TTC549 (cell line): ENCODE measurements at regions not wholly inside any gene's neighbourhood (a gene's known extent, or its start where the extent isn't known, plus 50 kb on each side); places are given as distances from the start of the nearest gene placed in this dataset.

Experiments used
- FAIRE-seq: peaks from 2 replicates; lab custom pipeline; 2012; peaks lifted over from hg19 to GRCh38; lab: Jason Lieb, UNC

DNA sequence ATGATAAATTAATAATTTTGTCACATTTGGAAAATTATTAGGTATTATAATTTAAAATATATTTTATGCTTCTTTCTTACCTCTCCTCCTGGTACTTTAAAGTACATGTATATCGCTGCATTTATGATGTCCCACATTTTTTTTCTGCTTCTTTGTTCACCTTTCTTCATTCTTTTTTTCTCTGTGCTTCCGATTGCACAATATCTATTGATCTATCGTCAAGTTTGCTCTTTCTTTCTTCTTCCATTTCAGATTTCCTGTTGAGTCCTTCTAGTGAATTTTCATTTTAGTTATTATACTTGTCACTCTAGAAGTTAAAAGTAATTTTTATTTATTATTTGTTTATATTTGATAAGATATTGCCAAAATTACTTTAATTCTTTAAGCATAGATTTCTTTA lies 441.0 kb upstream of the HS3ST5 start:
- FAIRE-seq = no peak

DNA sequence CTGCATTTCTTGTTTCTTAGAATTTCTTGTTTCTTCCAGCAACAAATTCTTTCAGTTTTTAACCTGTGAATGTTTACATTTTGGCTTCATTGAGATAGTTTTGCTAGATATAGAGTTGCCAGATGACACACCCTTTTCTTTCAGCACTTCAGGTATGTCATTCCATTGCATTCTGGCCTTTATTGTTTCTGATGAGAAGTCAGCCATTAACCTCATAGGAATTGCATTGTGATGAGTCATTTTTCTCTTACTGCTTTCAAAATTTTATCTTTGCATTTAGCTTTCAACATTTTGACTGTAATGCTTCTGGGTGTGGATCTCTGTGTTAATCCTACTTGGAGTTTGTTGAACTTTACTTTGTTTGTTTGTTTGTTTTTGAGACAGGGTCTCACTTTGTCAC lies 440.3 kb upstream of the HS3ST5 start:
- no peak for FAIRE-seq

DNA sequence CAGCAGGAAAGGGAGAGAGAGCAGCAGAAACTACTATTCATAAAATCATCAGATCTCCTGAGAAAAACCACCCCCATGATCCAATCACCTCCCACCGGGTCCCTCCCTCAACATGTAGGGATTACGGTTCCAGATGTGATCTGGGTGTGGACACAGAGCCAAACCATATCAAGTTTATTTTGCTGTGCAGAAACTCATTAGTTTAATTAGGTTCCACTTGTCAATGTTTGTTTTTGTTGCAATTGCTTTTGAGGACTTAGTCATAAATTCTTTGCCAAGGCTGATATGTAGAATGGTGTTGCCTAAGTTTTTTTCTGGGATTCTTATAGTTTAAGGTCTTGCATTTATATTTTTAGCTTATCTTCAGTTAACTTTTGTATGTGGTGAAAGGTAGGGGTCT lies 422.0 kb upstream of the HS3ST5 start:
- FAIRE-seq = no peak

DNA sequence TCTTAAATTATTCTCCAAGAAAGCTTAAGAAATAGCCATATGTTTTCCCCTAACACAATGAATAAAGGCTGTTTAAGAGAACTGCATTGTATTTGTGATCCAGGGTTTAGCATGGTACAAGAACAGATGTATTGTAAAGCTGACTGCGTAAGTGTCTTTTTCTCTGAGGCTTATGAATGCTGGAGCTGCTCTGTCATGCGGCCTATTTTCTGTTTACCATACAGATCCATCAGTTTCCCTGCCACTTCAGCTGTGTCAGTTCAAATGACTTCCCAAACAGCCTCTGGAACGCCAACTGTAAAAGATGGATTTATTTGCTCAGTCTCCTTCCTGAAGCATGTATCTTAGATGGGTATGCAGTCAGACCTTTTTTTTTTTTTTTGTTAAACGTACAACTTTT lies 419.3 kb upstream of the HS3ST5 start:
- FAIRE-seq = no peak

DNA sequence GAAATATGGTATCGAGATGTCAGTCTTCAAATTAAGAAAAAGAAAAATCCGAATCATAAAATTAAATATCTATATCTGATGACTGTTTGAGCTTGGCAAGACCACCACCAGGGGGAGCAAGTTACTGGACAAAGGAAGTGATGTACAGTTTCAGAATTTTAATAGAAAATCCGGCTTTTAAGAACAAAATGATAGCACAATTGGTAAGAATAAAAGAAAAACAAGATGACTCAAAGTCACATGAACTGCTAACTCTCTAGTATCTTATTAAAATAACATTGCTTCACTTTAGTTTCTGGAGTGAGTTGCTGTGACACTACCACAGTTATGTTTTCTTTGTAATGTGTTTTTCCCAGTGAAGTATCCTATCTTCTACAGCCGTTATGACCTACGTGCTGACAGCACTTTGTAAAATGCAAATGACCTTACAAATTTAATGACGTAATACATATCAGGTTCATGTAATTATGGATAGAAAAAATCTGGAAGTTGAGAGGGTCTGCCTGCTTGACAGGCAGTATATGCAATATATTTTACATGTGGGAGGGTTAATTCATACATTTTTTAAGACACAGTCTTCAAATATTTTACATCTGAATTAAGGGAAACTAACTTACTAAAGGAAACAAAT lies 405.3 kb upstream of the HS3ST5 start:
- FAIRE-seq = no peak

DNA sequence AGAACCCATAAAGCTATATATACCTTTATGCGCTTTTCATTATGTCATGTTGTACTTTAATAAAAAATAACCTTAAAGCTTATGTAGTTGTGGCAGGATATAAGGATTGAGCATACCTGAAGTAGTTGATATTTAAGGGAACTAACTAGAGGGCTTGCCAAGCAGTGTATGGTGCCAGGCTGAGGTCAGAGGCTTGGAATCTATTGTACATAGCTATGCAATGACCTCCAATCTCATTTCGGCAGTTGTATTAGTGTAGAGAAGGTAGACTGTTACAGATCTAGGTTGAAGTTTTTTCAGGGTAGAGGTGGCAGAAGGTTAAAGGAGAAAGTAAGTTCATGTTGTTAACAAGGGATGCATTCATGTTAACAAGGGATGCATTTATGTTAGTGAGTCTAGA lies 397.7 kb upstream of the HS3ST5 start:
- FAIRE-seq = no peak

DNA sequence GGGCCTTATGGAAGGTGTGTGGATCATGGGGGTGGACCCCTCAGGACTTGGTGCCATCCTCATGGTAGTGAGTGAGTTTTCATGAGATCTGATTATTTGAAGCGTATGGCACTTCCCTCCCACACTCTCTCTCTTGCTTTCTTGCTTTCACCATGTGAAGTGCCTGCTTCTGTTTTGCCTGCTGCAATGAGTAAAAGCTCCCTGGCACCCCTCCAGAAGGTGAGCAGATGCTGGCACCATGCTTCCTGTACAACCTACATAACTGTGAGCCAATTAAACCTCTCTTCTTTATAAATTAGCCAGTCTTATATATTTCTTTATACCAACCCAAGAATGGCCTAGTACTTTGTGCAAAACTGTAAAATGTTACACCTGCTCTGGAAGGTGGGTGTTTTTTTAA lies 396.8 kb upstream of the HS3ST5 start:
- FAIRE-seq = no peak

DNA sequence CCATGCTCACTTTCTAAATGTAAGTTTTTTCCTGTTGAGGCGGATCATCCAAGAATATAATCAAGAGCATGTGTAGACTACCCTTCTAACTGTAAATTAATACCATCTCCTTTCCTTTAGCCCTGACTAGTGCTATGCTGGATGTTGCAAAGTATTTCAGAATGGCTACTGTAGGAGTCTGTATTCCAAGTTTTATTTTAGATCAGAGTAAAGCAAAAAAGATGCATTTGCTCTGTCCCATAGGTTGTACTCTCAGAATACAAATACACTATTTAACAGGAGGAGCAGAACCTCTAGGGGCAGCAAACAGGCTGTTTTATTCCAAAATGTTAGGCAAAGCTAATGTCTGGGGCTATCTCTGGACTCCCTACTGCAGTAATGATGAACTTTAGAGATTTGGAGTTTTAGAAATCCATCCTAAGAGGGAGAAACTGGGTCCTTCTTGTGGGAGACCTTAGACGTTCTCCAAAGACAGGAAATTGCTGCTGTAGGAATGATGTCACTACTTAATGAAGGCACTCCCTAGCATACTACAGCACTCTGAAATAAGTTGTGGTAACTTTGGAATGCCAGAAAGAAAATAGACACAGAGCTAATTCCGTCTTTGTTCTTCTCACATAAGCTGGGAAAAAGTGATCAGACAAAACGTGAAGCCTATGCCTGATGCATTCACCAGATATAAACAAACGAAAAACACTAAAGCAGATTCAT lies 392.4 kb upstream of the HS3ST5 start:
- FAIRE-seq = no peak

DNA sequence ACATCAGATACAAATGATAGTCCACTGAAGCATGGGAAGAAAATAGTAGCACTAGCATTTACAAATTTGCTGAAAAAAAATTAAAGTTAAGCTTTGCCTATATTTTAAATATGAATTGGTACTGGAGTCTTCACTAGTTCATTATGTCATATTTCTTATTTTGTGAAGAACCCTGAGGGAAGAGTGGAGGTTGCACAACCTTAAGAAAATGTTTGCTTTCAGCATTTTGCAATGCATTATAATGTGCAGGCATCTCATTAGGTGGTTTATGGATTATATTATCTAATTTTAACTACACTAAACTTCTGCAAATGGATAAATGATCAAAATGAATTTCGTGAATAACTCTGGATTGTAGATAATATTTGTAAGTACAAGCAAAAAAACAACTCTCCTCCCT lies 390.8 kb upstream of the HS3ST5 start:
- FAIRE-seq = no peak

DNA sequence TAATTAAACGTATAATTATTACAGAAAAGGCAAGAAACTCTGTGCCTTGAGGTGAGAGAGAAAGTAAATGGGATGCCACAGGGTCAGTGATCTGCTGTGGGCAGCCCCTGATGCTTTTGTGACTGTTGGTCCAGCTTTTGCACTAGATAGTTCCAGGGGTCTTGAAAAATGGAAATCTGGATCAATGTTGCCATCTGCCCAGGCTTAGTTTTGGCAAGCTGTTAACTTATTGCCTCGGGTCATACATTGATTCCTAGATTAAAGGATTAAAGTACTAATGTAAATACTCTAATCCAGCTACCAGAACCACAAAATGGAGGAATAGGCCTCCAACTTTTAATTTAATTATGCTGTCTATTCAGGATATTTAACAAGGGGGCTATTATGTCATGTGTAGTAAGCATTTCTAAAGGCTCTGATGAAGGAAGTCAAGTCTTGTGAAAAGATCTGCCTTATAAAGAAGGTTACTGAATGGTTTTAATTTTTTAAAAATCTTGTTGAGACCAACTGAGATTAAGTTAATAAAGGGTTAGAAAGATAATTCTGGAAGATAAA lies 376.0 kb upstream of the HS3ST5 start:
- FAIRE-seq = no peak

DNA sequence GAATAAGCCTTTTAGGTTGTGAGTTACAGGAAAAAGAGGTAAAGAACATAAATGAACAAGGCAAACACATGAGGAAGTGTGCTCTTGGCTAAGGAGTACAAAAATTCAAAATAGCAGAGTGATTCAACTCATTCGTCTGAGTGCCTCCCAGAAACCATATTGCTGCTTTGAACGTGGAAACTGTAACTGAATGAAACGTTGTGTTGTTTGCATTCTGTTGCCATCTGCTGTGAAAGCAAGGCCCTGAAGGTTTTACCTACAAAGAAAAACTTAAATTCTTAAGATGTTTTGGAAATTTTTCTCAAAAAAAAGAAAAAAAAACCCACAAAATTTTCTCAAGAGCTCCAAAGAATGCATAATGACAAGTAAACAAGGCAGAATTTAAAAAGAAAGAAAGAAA lies 375.4 kb upstream of the HS3ST5 start:
- no peak for FAIRE-seq

DNA sequence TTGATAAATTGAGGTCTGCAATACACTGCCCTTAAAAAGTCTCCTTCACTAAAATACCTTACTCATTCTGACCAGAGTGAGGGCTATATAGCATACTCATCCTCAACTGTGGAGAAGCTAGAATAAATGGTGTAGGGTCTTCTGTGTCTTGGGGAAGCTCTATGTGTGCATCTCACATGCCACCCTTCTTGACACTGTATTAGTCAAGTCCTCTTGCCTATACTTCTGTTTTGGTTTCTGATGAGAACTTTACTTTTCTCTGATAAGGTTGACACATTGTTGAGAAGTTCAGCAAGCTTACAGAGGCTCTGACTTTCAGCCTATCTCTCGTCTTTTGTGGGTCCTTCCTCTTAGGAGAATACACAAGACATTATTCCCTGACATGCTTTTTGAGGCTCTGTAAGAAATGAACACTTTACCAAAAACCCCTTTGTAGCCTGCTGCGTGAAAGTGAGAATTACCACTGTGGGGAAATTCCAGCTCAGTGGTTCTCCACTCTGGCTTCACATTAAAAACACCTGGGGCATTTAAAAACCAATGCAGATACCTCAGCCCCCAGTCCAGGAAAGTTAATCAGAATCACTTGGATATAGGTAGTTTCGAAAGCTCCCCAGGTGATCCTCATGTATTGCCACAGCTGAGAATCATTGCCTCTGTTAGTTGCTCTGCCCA lies 372.1 kb upstream of the HS3ST5 start:
- no peak for FAIRE-seq

DNA sequence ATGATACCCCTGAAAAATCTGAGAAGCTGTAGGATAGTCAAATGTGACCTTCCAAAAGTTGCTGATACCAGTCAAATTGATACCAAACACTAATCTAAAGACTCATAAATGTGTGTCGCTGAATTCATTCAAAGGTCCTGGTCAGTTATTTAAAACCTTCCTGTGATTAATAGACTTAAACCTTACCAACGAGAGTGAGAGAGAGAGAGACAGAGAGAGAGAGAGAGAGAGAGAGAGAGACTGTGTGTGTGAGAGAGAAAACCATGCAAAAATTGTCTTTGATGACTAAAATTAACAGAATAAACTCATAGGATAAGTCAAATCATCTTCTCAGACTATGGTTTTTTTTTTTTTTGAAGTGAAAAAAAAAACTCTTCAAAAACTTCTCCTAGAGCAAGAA lies 370.9 kb upstream of the HS3ST5 start:
- FAIRE-seq = no peak

DNA sequence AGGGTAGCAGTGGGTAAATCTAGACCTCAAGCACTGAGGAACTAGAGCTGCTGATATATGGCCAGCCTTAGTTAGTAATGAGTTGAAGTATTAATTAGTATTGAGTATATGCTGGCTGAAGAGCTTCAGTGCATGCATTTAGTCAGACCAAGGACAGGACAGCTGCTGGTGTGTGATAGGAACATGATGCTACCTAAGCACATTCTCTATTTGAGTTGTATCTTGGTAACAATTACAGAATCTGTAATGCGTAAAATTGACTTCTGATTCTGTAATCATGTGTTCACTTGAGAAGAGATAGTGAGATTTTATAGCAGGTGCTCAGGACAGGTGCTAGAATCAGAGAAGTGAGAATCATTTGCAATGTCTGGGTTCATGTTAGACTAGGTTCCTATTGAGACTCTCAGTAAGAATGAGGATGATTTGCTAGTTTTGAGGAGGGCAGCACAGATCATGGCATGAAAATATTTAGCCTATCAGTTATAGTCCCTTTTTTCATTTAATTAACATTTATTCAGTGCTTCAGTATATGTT lies 369.4 kb upstream of the HS3ST5 start:
- no peak for FAIRE-seq

DNA sequence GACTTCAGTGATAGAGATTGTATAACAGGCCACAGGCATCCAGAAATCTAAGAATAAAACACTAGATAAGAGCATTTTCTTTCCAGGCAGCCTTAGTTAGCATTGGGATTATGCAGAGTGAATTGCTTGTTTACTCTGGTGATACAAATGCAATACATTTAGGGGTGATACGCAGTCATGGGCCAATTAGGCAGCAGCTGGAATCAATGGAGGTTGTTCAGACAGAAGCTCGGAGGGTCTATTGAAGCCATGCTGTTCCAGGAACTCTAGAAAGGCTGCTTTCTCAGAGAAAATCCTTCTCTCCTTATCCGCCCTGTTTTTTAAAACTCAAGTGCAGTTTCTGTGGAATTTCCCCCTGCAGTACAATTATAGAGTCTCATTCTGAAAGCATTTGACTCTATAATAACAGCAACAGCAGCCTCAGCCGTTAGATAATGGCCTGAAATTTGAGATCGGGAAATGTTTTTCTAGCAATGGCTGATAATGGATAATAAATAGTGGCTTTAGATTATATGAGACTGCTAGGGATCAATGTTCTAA lies 364.3 kb upstream of the HS3ST5 start:
- FAIRE-seq = no peak

DNA sequence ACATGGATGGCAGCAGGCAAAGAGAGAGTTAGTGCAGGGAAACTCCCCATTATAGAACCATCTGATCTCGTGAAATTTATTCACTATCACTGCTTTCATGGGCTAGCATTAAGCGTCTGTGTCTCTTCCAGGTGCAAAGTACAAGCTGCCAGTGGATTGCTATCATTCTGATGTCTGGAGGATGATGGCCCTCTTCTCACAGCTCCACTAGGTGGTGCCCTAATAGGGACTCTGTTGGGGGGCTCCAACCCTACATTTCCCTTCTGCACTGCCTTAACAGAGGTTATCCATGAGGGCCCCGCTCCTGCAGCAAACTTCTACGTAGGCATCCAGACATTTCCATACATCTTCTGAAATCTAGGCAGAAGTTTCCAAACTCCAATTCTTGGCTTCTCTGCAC lies 347.8 kb upstream of the HS3ST5 start:
- no peak for FAIRE-seq

DNA sequence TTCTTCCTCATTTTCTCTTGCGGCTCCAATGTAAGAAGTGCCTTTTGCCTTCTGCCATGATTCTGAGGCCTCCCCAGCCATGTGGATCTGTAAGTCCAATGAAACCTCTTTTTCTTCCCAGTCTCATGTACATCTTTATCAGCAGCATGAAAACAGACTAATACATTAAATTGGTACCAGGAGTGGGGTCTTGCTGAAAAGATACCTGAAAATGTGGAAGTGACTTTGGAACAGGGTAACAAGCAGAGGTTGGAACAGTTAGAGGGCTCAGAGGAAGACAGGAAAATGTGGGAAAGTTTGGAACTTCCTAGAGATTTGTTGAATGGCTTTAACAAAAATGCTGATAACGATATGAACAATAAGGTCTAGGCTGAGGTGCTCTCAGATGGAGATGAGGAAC lies 316.7 kb upstream of the HS3ST5 start:
- FAIRE-seq = no peak

DNA sequence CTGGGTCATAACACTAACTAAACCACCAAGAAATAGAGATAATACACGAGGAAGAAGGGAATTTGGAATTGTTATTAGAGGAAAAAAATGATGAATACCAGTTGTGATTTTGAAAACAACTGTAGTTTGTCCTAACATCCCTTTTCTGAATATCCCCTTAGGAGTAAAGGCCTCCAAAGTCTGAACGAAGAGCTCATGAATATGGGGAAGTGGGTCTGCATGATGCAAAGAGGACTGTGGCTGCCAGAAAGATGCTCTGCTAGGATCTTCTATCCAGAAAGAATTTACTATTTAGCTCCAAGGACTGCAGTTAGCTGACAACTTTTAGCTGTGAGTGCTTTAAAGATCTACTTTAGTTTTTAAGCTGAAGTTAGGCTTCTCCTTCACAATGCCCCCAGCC lies 308.8 kb upstream of the HS3ST5 start:
- no peak for FAIRE-seq

DNA sequence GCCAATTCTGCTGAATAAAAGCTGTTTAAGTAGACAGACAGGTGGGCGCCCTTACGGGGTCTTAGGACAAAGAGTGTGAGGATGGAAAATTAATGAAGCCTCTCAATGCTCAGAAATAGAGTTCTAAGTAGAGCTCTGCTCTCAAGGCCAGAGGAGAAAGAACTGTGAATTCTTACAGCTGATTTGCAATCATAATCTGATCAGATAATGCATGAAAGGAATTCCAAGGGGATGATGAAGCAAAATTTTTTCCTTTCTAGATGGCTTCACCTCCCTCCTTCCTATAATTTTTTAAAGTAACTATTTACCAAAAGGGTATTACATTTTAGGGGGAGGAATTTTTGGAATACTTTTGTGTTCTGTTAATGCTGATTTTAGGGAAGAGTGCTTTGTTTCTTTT lies 308.1 kb upstream of the HS3ST5 start:
- no peak for FAIRE-seq

DNA sequence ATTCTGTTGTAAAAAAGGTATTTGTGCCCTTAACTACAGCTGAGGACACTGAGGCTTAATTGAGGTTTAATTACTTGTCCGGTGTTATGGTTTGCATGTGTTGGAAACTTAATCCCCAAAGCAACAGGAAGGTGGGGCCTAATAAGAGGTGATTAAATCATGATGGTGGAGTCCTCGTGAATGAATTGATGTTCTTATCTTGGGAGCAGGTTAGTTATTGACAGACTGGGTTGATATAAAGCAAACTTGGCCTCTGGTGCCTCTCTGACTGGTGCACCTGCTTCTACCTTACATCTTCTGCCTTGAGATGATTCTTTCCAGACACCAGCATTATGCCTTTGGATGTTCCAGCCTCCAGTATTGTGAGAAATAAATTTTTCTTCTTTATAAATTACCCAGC lies 306.5 kb upstream of the HS3ST5 start:
- FAIRE-seq = no peak

DNA sequence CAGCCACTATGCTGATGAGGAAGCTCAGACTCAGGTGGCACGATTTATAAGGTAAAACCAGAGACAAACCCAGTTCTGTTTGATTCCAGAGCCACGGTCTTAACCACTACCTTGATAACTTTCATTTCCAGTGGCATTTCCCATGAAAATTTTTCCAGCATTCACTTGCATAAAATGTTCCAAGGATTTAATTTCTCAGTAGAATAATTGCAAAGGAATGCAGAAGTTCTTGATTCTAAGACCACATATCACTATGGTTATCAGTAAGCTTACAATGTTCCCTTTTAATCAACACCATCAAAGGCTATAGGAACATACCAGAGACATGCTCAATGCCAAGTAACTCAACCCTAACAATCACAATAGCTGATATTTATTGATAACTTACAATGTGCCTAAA lies 306.0 kb upstream of the HS3ST5 start:
- no peak for FAIRE-seq

DNA sequence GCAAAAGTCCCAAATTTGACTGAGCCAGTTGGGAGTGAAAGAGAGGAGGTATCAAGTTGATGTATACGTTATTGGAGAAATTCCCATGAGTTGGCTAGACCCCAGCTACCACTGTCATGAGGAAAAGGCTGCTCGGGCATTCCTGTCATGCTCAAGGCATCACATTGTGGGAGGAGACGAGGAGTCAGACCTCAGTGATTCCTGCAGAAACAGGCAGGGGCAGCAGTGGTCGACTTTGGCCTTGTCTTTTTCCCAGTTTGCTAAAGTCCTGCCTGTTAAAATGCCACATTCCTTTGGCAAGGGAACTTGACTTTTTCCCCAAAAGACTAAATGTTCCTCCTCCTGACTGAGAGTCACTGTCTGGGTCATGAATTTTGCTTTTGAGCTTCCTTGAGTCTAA lies 295.5 kb upstream of the HS3ST5 start:
- no peak for FAIRE-seq

DNA sequence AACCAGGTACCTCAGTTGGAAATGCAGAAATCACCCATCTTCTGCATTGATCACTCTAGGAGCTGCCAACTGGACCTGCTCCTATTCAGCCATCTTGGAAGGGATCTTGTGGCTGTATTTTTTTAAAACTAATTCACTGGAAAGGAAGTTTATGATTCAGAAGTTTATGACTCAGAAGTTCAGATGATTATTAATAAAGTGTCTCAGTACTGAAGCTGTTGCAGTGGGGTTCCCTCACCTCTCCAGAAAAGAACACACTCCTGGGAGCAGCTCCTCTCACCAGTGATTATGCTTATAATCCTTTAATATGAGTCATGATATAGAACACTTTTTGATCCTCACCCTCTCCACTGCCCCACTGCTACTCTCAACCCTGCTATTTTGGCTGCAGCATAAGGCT lies 291.2 kb upstream of the HS3ST5 start:
- no peak for FAIRE-seq
